ENCODE measurements at regions not wholly inside any gene's neighbourhood (a gene's known extent, or its start where the extent isn't known, plus 50 kb on each side); places are given as distances from the start of the nearest gene placed in this dataset.

DNA sequence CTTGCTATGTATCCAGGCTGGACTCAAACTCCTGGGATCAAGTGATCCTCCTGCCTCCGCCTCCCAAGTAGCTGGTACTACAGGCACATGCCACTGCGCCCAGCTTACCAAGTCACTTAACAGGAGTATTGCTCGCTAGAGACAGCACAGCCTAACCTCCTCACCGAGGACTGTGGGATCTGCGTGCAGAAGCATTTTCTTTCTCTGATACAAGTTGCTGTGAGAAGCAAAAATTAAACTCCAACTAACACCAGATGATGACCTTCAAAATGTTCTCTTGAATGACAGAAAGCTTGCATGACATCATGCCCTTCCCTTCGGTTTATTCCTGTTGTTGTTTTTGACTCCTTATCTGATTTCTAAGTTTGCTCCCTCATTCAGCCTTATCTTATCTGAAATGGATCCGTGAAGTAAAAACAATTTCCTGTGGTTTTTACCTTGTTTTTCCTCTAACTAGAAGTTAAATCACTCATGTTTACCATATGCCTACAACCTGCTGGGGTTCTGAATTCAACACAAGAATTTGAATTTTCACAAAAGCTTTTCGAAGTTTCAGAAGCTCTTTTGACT lies 94.4 kb upstream of the KIF5B start (continued):
- TF ChIP-seq, protein P1, sequence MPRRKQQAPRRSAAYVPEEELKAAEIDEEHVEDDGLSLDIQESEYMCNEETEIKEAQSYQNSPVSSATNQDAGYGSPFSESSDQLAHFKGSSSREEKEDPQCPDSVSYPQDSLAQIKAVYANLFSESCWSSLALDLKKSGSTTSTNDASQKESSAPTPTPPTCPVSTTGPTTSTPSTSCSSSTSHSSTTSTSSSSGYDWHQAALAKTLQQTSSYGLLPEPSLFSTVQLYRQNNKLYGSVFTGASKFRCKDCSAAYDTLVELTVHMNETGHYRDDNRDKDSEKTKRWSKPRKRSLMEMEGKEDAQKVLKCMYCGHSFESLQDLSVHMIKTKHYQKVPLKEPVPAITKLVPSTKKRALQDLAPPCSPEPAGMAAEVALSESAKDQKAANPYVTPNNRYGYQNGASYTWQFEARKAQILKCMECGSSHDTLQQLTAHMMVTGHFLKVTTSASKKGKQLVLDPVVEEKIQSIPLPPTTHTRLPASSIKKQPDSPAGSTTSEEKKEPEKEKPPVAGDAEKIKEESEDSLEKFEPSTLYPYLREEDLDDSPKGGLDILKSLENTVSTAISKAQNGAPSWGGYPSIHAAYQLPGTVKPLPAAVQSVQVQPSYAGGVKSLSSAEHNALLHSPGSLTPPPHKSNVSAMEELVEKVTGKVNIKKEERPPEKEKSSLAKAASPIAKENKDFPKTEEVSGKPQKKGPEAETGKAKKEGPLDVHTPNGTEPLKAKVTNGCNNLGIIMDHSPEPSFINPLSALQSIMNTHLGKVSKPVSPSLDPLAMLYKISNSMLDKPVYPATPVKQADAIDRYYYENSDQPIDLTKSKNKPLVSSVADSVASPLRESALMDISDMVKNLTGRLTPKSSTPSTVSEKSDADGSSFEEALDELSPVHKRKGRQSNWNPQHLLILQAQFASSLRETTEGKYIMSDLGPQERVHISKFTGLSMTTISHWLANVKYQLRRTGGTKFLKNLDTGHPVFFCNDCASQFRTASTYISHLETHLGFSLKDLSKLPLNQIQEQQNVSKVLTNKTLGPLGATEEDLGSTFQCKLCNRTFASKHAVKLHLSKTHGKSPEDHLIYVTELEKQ (tag by site-specific recombination; IDR thresholded peaks at IDR 0.05; ENCODE audit: borderline replicate concordance), result peak; percentile 39; the same call in 1 of the 2 replicates
- TF ChIP-seq ZNF626 (tag by site-specific recombination; IDR thresholded peaks at IDR 0.05), result no peak
- TF ChIP-seq, protein P2, sequence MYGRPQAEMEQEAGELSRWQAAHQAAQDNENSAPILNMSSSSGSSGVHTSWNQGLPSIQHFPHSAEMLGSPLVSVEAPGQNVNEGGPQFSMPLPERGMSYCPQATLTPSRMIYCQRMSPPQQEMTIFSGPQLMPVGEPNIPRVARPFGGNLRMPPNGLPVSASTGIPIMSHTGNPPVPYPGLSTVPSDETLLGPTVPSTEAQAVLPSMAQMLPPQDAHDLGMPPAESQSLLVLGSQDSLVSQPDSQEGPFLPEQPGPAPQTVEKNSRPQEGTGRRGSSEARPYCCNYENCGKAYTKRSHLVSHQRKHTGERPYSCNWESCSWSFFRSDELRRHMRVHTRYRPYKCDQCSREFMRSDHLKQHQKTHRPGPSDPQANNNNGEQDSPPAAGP (tag by site-specific recombination; IDR thresholded peaks at IDR 0.05), result 0 out of 2 replicates have a peak, but pooled peaks have one; percentile 32
- peak; percentile 91 for TF ChIP-seq ZNF629 (tag by site-specific recombination; IDR thresholded peaks at IDR 0.05)
- no peak for TF ChIP-seq ZNF416 (tag by site-specific recombination; IDR thresholded peaks at IDR 0.05)
- peak; percentile 60; the same call in 1 of the 2 replicates for TF ChIP-seq ZNF174 (tag by site-specific recombination; IDR thresholded peaks at IDR 0.05)
- no peak for TF ChIP-seq SALL2 (tag by site-specific recombination; IDR thresholded peaks at IDR 0.05; ENCODE audit: borderline replicate concordance)
- peak; percentile 83; the same call in 1 of the 2 replicates for TF ChIP-seq PRDM10 (tag by site-specific recombination; IDR thresholded peaks at IDR 0.05)
- no peak for TF ChIP-seq KLF16 (tag by site-specific recombination; IDR thresholded peaks at IDR 0.05)
- peak; percentile 53; the same call in 1 of the 2 replicates for TF ChIP-seq ZIC2 (tag by site-specific recombination; IDR thresholded peaks at IDR 0.05)
- peak; percentile 86 for TF ChIP-seq ATF2 (tag by site-specific recombination; IDR thresholded peaks at IDR 0.05; ENCODE audit: low read depth)
- TF ChIP-seq ZNF175 (tag by site-specific recombination; IDR thresholded peaks at IDR 0.05), result no peak
- TF ChIP-seq ZXDB (tag by site-specific recombination; IDR thresholded peaks at IDR 0.05), result peak; percentile 88
- no peak for TF ChIP-seq ZNF76 (tag by site-specific recombination; IDR thresholded peaks at IDR 0.05; ENCODE audit: borderline replicate concordance, low read depth)
- peak; percentile 72; the same call in 1 of the 2 replicates for TF ChIP-seq GLI2 (tag by site-specific recombination; IDR thresholded peaks at IDR 0.05; ENCODE audit: borderline replicate concordance, low read depth)
